Stimulated activated CD4-positive, alpha-beta T cell treated with anti-CD3 and anti-CD28 coated beads, Interleukin-4, amount 100 ng/mL, for 1 hour (primary cell): ENCODE measurements at regions not wholly inside any gene's neighbourhood (a gene's known extent, or its start where the extent isn't known, plus 50 kb on each side); places are given as distances from the start of the nearest gene placed in this dataset.
"Not testable (repeated sequence)": the region's sequence is repeated elsewhere in the genome, so short reads cannot be mapped to it uniquely, and the experiment has no call there.

ENCODE experiments used
- DNase-seq: peaks from one replicate; pipeline ENCODE4 v3.0.0-alpha.2; 2020

DNA sequence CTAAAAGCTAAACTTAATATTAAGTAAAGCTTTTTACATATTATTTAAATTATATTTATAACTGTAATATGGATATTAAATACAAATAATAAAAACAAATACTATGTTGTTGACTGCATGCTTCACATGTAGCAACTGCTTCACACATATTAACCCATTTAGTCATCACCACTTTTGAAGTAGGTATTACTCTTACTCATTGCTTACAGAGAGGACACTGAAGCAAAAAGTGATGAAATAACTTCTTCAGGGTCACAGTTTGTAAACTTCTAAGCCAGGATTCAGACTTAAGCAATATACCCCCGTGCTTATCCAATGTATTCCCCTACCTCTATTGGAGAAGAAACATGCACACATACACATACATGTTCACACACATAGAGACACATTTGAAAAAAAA, 166.6 kb downstream of the DKK2 start:
- DNase-seq: no peak

- no peak for DNase-seq
Observed at GRCh38 chr4:106868381-106869035, 167.6 kb downstream of the DKK2 start.

DNA sequence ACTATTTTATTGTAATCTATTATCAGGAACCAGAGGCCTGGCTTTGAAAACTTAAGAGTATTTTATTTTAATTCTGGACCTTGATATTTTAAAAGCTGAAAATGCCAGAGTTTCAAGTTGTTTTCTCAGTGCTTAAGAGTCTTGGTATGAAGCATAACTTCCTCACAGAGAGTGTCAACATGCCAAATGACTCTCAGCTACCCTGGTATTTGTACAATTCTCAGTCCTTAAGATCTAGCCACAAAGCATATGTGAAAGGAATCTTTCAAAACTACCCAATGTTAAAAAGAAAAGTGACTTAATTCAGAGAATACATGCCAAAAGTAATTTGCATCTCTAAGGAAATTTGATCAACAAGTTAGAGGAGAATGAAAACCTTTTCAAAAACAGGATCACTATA, 171.9 kb downstream of the DKK2 start:
- DNase-seq: no peak

DNA sequence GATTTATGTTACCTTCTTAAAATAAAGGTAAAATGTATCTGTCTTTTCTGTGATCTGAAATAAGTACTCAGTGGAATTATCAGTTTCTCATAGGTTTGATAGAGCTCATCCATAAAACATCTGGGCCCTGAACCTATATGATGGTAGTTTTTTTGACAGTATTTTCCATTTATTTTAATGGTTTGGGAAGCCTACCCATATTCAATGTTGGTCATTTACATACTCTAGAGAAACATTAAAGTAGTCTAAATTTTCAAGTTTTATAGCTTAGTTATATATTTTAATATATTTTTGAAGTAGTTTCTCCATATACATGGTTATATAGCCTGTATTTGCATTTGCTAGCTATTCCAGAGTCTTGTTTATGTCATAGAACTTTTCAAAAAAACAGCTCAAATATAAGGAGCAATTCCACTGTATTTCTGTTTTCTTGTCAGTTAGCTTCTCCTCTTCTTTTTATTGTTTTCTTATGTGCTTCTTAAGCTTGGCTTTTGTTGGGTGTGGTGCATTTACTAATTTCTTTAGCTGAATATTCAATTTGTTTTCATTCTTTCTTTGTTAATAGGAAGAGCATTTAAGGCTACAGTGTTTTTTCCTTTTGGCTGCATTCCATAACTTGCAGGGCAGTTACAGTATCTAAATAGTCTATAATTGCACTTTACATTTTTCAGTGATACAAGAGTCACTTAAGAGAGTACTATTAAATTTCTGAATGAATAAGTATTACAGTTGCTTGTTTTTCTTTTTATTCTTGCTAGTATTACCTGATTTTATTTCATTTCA, 181.4 kb downstream of the DKK2 start:
- DNase-seq: no peak

GRCh38 chr4:106852426-106852825, 183.7 kb downstream of the DKK2 start:
- DNase-seq: no peak

DNA sequence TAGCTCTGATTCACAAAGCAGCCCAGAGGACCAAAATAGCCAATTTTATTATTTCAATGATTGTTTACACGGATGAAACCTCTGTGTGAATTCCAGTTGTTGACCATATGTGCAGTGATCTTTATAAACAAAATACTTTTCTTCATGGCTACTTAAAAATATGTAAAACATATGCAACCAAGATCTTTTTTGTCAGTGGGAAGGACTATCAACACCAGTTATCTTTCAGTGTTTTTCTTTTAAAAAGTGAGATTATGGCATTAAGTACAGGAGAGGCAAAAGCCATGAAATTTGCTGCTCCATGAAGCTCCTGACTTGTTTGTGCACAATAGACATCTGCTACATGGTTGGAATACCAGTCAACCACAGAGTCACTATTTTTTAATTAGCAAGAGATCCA, 184.4 kb downstream of the DKK2 start:
- DNase-seq: no peak

DNA sequence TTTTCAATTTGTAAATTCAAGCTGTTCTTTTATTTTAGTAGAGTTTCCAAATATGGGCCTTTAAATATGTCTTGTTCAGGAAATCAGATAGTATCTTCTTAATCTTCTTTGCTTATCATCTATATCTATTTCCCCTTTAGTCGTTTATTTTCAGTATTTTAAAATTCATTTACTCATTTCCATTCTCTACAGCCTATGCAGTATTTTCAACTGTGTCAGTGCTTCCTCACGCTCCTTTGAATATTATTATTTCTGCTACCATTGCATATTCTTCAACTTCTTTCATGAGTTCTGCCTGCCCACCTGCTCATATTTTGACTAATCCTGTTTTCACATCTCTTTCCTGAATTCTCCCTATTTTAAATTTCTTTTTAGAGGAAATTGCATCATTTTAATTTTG, 185.4 kb downstream of the DKK2 start:
- DNase-seq: no peak

GRCh38 chr4:106835919-106836318, 200.2 kb downstream of the DKK2 start:
- DNase-seq: no peak

- no peak for DNase-seq
Observed at GRCh38 chr4:106830879-106831278, 205.2 kb downstream of the DKK2 start.

DNA sequence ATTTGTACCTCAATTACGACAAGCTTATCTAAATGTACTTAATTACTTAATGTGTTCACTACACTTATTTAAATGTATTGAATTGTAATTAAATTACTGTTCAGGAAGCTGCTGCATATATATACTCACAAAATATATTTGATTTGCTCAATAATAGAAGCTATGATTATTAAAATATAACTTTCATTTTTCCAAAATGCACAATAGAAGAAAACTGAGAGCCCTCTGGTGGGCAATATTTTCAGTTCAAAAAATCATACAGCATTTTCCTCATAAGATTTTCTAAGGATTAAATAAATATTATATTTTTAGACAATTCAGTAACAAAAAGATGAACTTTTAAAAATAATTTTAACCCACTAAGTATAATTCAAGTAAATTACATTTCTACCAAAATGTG, 217.3 kb downstream of the DKK2 start:
- no peak for DNase-seq

DNA sequence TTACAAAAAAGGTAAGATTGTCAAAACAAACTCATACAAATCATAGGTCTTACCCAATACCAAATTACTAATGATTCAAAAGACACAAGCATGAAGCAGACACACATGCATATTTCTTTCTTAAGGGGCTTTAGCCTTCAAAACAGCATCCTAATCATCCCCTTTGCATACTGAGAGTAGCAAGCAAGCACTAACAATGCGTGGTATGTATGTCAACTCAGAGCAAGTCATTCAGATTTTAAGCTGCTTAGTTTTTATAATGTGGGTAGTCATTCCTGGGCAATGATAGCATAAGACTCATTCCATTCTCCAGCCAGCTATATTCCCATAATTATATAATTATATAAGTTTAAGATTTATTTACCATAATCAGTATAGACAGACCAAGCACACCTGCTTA, 219.6 kb downstream of the DKK2 start:
- DNase-seq: no peak

- DNase-seq: no peak
Observed at GRCh38 chr4:106810122-106810521, 226.0 kb downstream of the DKK2 start.

GRCh38 chr4:106809076-106809475, 227.0 kb downstream of the DKK2 start:
- no peak for DNase-seq

- DNase-seq: no peak
Observed at GRCh38 chr4:106806158-106806797, 229.8 kb downstream of the DKK2 start.

DNA sequence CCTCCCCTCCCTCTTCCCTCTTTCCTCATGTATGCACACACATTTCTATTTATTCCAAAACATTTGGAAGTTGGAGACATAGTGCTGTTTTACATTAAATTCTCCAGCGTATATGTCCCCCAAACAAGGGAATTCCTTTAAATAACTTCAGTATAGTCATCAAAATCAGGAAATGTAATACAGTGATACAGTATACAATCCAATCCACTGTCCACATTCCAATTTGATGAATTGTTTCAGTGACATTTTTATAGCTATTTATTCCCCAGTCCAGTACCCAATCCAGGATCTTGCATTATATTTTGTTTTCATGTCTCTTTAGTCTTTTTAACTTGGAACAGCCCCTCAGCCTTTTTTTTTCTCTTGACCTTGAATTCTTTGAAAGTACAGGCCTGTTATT, 233.0 kb downstream of the DKK2 start:
- no peak for DNase-seq

- DNase-seq: no peak
Observed at GRCh38 chr4:106801386-106801785, 234.7 kb downstream of the DKK2 start.

DNA sequence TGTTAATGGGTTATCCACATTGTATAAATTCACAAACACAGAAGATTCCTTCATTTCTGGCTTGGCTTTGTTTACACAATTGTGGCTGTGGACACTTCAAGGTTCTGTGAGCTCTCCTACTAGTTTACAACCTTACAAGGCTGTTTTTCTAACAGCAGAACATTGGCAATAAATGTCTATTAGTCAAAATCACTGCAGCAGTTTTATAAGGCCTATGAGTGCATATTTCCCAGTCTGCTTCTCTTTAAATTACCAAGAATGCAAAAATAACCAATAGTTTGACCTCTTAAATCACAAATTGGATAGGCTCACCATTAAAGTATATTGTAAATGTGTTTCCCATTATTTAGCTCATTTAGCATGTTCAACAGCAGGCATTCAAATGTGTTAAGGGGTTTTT, 239.2 kb downstream of the DKK2 start:
- no peak for DNase-seq

DNA sequence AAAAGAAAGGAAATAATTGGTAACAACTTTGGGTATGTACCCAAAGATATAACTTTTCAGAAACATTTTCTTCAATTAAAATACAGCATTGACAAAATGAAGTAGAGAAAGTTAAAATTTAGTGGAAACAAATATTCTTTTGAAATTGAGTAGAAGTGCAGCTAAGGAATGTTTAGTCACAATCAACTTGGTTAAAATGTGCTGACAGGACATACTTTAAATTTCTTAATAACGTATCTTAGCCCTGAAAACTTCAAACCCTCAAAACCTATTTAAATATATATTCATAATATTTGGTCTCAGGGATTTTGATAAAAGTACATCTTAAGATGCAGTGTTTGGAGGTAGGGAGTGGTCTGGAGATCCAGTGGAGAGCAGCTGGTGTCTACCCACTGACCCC, 240.8 kb downstream of the DKK2 start:
- DNase-seq: no peak

DNA sequence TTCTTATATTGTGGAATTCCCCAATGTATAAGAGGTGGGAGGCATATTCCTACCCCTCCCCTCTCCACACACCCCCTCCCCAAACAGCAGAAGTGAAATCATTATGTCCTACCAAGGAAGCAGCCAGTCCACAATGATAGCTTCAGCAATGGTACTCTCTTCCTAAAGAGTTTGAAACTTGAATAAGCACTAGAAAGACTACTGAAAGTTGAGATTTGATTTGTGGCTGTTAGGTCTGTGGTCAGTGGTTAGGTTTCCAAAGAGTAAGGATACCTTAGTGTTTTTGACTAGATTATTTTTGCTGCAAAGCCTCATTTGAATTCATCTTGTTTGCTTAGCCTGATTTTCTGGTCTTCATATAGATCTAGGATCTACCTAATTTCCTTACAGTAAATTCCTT, 242.2 kb downstream of the DKK2 start:
- no peak for DNase-seq

DNA sequence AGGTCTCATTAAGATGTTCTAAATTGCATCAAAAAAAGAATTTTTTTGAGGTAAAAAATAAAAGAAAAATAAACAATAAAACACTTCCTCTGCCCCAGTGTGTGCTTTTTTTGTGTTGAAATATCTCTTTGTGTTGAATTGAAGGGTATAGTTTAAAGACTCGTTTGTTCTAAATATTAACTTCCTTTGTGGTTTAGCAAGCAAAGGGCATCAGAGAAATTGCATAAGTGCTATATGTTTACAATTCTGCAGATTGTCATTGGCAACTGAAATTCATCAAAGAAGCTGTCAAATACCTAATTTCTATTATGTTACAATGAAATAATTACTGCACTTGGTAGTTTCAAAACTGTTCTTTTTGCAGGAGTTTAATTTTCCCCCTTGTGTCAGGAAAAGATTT, 260.5 kb downstream of the DKK2 start:
- DNase-seq: no peak

- not testable (repeated sequence) for DNase-seq
Observed at GRCh38 chr4:106774055-106774454, 262.1 kb downstream of the DKK2 start.

DNA sequence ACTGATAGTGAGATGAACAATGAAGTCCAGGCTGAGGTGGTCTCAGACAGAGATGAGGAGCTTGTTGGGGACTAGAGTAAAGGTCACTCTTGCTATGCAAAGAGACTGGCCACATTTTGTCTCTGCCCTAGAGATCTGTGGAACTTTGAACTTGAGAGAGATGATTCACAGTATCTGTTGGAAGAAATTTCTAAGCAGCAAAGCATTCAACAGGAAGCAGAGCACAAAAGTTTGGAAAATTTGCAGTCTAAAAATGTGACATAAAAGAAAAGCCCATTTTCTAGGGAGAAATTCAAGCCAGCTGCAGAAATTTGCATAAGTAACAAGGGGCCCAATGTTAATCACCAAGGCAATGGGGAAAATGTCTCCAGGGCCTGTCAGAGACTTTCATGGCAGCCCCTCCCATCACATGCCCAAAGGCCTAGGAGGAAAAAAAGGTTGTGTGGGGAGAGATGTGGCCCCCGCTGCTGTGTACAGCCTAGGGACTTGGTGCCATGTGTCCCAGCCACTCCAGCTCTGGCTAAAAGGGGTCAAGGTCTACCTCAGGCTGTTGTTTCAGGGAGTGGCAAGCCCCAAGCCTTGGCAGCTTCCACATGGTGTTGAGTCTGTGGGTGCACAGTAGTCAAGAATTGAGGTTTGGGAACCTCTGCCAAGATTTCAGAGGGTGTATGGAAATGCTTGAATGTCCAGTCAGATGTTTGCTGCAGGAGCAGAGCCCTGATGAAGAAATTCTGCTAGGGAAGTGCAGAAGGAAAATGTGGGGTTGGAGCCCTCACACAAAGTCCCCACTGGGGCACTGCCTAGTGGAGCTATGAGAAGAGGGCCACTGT, 262.8 kb downstream of the DKK2 start:
- DNase-seq: no peak

- DNase-seq: no peak
Observed at GRCh38 chr4:106767991-106768390, 268.1 kb downstream of the DKK2 start.
